ENCODE measurements at regions not wholly inside any gene's neighbourhood (a gene's known extent, or its start where the extent isn't known, plus 50 kb on each side); places are given as distances from the start of the nearest gene placed in this dataset.

GRCh38 chr14:53711205-53711604, 245.4 kb downstream of the BMP4 start:
- H3K4me3 ChIP-seq (ENCODE audit: low read length), result no peak overlapping the region
- no peak for DNase-seq (ENCODE audit: low read depth)
- TF ChIP-seq CTCF (conservative IDR thresholded peaks at IDR 0.05; ENCODE audit: low read depth, low read length), result no peak

DNA sequence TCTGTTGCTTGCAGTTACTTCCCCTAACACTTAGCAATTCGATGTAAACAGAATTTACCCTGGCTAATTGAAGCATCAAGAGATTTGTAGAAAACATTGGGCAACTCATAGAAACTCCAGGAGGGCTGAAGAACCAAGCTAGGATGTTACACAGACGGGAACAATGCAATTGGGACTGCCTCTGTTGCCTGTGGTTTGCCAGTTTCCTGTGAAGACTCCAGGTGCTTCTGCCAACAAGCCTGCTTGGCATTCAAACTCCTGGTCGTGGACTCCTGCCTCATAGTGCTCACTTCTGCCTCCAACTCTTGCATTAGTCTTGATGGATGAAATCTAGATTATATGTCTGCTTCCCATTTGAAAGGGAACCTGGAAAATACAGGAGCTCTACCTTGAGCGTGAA, 246.0 kb downstream of the BMP4 start:
- no peak overlapping the region for H3K4me3 ChIP-seq (ENCODE audit: low read length)
- no peak for DNase-seq (ENCODE audit: low read depth)
- no peak for TF ChIP-seq CTCF (conservative IDR thresholded peaks at IDR 0.05; ENCODE audit: low read depth, low read length)

DNA sequence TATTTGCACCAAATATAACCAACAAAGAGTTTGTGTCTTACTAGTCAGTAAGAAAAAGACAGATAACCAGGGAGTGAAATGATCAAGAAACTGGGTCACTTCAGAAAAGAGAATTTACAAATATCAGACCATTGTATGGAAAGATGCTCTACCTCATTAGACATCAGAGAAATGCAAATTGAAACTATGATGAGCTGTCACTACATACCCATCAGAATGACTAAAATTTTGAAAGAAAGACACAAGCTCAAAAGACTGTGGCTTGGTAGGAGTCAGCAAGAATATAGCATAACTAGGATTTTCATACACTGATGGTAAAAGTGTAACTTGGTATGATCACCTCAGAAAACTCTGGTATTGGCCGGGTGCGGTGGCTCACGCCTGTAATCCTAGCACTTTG, 247.2 kb downstream of the BMP4 start:
- no peak for DNase-seq (ENCODE audit: low read depth)
- H3K4me3 ChIP-seq (ENCODE audit: low read length), result no peak overlapping the region
- TF ChIP-seq CTCF (conservative IDR thresholded peaks at IDR 0.05; ENCODE audit: low read depth, low read length), result no peak

DNA sequence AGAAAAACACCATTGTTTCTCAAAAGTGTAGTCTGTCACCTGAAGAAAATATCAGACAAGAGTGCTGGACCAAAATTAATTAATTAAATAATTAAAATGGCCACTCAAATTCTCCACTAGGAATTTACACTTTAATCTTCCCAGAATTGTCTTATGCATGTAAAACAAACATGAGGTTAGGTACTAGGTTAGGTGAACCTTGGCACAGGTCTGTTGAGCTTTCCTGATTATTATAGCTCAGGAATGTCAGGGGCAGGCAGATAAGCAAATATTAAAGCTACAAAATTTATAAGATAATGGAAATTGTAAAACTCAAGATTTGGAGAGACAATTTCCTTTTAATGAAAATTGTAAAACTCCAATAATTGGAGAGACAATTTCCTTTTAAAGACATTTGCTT, 253.2 kb downstream of the BMP4 start:
- DNase-seq (ENCODE audit: low read depth), result no peak
- no peak for TF ChIP-seq CTCF (conservative IDR thresholded peaks at IDR 0.05; ENCODE audit: low read depth, low read length)

DNA sequence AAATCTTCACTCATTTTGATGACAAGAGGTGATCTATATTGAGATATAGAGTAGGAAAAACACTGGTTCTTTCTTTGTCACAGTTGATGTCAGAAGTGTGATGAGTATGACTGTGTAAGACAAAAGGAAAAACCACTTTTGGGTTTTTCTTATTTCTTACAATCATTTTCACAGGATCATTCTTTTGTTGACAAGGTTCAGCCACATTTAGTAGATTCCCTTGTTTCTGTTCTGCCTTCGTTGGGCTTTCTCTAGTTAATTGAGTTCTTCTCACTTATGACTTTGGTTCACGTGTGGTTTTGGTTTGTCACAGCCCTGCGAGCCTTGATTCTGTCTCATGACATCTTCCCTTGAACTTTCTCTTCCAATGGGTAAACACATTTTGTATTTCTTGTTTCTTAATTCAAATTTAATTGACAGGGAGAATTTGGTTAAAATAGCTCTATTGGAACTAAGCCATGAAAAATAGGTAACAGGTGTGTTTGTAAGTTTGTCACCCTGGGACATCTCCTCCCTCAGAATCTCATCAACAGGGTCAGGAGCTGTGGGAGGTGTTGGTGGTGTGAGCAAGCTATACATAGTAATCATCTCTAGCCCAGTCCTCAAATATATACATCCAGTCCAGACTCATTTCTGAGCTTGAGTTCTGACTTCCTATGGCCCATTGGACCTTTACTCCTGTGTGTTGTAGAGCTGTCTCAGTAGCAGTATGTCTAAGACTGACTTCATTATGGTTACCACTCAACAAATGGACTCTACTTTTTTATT, 255.3 kb downstream of the BMP4 start:
- DNase-seq (ENCODE audit: low read depth), result no peak
- no peak for TF ChIP-seq CTCF (conservative IDR thresholded peaks at IDR 0.05; ENCODE audit: low read depth, low read length)
- no peak overlapping the region for H3K4me3 ChIP-seq (ENCODE audit: low read length)

More for the DNA sequence above, 253.2 kb downstream of the BMP4 start:
- H3K4me3 ChIP-seq (ENCODE audit: low read length), result no peak overlapping the region

- DNase-seq (ENCODE audit: low read depth), result peak; percentile 27
- H3K4me3 ChIP-seq (ENCODE audit: low read length), result no peak overlapping the region
- TF ChIP-seq CTCF (conservative IDR thresholded peaks at IDR 0.05; ENCODE audit: low read depth, low read length), result no peak
Measured at GRCh38 chr14:53696217-53696965, 260.2 kb downstream of the BMP4 start.
